Activated naive CD8-positive, alpha-beta T cell treated with anti-CD3 and anti-CD28 coated beads, Interleukin-2, amount 10 ng/mL, durations not matched to agents 7 days and 5 days (primary cell): ENCODE measurements at regions not wholly inside any gene's neighbourhood (a gene's known extent, or its start where the extent isn't known, plus 50 kb on each side); places are given as distances from the start of the nearest gene placed in this dataset.

Experiments
- ATAC-seq: fragments of 150-1000 bp; cut with Tn5 transposase; one replicate; pipeline ENCODE4 v1.10.0; 2021; ENCODE audit warnings: low read depth, moderate library complexity
- POLR2A ChIA-PET: fragments of 350-600 bp; sonication (Branson Sonifier 250); formaldehyde crosslinking; loops from one replicate; lab custom pipeline; 2021; ENCODE audit warnings: antibody characterized with exemption; lab: Charles Lee
- DNase-seq: peaks from one replicate; pipeline ENCODE4 v3.0.0; 2021
- H3K27ac Mint-ChIP-seq: one replicate; pipeline ENCODE4 v1.8.0; 2022; ENCODE audit warnings: mild to moderate bottlenecking, mixed read lengths
- H3K27me3 Mint-ChIP-seq: one replicate; pipeline ENCODE4 v1.8.0; 2022; ENCODE audit warnings: mild to moderate bottlenecking, moderate library complexity, mixed read lengths
- H3K36me3 Mint-ChIP-seq: one replicate; pipeline ENCODE4 v1.8.0; 2021; ENCODE audit warnings: mild to moderate bottlenecking, mixed read lengths
- H3K4me1 Mint-ChIP-seq: one replicate; pipeline ENCODE4 v1.8.0; 2021; ENCODE audit warnings: mixed read lengths
- H3K4me3 Mint-ChIP-seq: one replicate; pipeline ENCODE4 v1.8.0; 2022; ENCODE audit warnings: mild to moderate bottlenecking, moderate library complexity, mixed read lengths
- H3K9me3 Mint-ChIP-seq: one replicate; pipeline ENCODE4 v1.8.0; 2021; ENCODE audit warnings: mixed read lengths

GRCh38 chr5:155260798-155261197, 247.2 kb downstream of the KIF4B start:
- no peaks in the 10 kb centered on the region for H3K9me3 Mint-ChIP-seq
- H3K4me3 Mint-ChIP-seq, result no peak overlapping the region
- H3K4me1 Mint-ChIP-seq, result peaks cover 2% of the 10 kb centered on the region
- H3K27ac Mint-ChIP-seq, result no peak overlapping the region
- ATAC-seq, result no peak
- DNase-seq, result no peak
- no peaks in the 10 kb centered on the region for H3K27me3 Mint-ChIP-seq
- POLR2A ChIA-PET, result no interaction called here
- H3K36me3 Mint-ChIP-seq, result no peaks in the 10 kb centered on the region

GRCh38 chr5:155263381-155263780, 249.8 kb downstream of the KIF4B start:
- ATAC-seq (no peak), DNase-seq (no peak)
- no peaks in the 10 kb centered on the region for H3K36me3 Mint-ChIP-seq
- no peaks in the 10 kb centered on the region for H3K9me3 Mint-ChIP-seq
- POLR2A ChIA-PET, result no interaction called here
- no peak overlapping the region for H3K4me3 Mint-ChIP-seq
- H3K4me1 Mint-ChIP-seq, result peaks cover 2% of the 10 kb centered on the region
- no peak overlapping the region for H3K27ac Mint-ChIP-seq
- H3K27me3 Mint-ChIP-seq, result no peaks in the 10 kb centered on the region

GRCh38 chr5:155264809-155265208, 251.3 kb downstream of the KIF4B start:
- Mint-ChIP-seq H3K27me3 (no peaks in the 10 kb centered on the region), H3K9me3 (no peaks in the 10 kb centered on the region), H3K4me3 (no peak overlapping the region), H3K27ac (no peak overlapping the region), H3K4me1 (no peaks in the 10 kb centered on the region), H3K36me3 (no peaks in the 10 kb centered on the region)
- DNase-seq, result no peak
- POLR2A ChIA-PET, result no interaction called here
- no peak for ATAC-seq

- DNase-seq (no peak), ATAC-seq (no peak)
- no peak overlapping the region for H3K4me3 Mint-ChIP-seq
- no peaks in the 10 kb centered on the region for H3K4me1 Mint-ChIP-seq
- H3K9me3 Mint-ChIP-seq, result no peaks in the 10 kb centered on the region
- H3K27me3 Mint-ChIP-seq, result no peaks in the 10 kb centered on the region
- no peaks in the 10 kb centered on the region for H3K36me3 Mint-ChIP-seq
- POLR2A ChIA-PET, result no interaction called here
- H3K27ac Mint-ChIP-seq, result no peak overlapping the region
Observed at GRCh38 chr5:155268770-155269425, 255.3 kb downstream of the KIF4B start.

- Mint-ChIP-seq H3K27ac (no peak overlapping the region), H3K4me3 (no peak overlapping the region), H3K9me3 (no peaks in the 10 kb centered on the region), H3K4me1 (no peaks in the 10 kb centered on the region), H3K36me3 (no peaks in the 10 kb centered on the region), H3K27me3 (no peaks in the 10 kb centered on the region)
- no peak for DNase-seq
- no peak for ATAC-seq
- POLR2A ChIA-PET, result no interaction called here
Observed at GRCh38 chr5:155270725-155271124, 257.2 kb downstream of the KIF4B start.

GRCh38 chr5:155274484-155274883, 260.9 kb downstream of the KIF4B start:
- POLR2A ChIA-PET, result no interaction called here
- Mint-ChIP-seq H3K9me3 (no peaks in the 10 kb centered on the region), H3K36me3 (no peaks in the 10 kb centered on the region), H3K4me1 (no peaks in the 10 kb centered on the region), H3K4me3 (no peak overlapping the region), H3K27ac (no peak overlapping the region), H3K27me3 (no peaks in the 10 kb centered on the region)
- DNase-seq (no peak), ATAC-seq (no peak)

GRCh38 chr5:155275222-155275621, 261.7 kb downstream of the KIF4B start:
- Mint-ChIP-seq H3K4me3 (no peak overlapping the region), H3K9me3 (no peaks in the 10 kb centered on the region), H3K36me3 (no peaks in the 10 kb centered on the region), H3K4me1 (no peaks in the 10 kb centered on the region), H3K27me3 (no peaks in the 10 kb centered on the region), H3K27ac (no peak overlapping the region)
- POLR2A ChIA-PET, result no interaction called here
- ATAC-seq (no peak), DNase-seq (no peak)

- Mint-ChIP-seq H3K36me3 (no peaks in the 10 kb centered on the region), H3K27me3 (no peaks in the 10 kb centered on the region), H3K9me3 (no peaks in the 10 kb centered on the region), H3K4me1 (no peaks in the 10 kb centered on the region), H3K4me3 (no peak overlapping the region), H3K27ac (no peak overlapping the region)
- DNase-seq (no peak), ATAC-seq (no peak)
- POLR2A ChIA-PET, result no interaction called here
Observed at GRCh38 chr5:155276231-155276630, 262.7 kb downstream of the KIF4B start.

- Mint-ChIP-seq H3K9me3 (no peaks in the 10 kb centered on the region), H3K4me3 (no peak overlapping the region), H3K27ac (no peak overlapping the region), H3K36me3 (no peaks in the 10 kb centered on the region), H3K4me1 (no peaks in the 10 kb centered on the region), H3K27me3 (peaks cover 2% of the 10 kb centered on the region)
- DNase-seq (no peak), ATAC-seq (no peak)
- POLR2A ChIA-PET, result no interaction called here
Observed at GRCh38 chr5:155278532-155278931, 265.0 kb downstream of the KIF4B start.

- H3K4me1 Mint-ChIP-seq, result no peaks in the 10 kb centered on the region
- no peak for ATAC-seq
- H3K36me3 Mint-ChIP-seq, result no peaks in the 10 kb centered on the region
- no peak overlapping the region for H3K27ac Mint-ChIP-seq
- POLR2A ChIA-PET, result no interaction called here
- peaks cover 2% of the 10 kb centered on the region for H3K27me3 Mint-ChIP-seq
- no peak overlapping the region for H3K4me3 Mint-ChIP-seq
- DNase-seq, result no peak
- no peaks in the 10 kb centered on the region for H3K9me3 Mint-ChIP-seq
Observed at GRCh38 chr5:155282503-155283107, 269.1 kb downstream of the KIF4B start.

- Mint-ChIP-seq H3K27ac (no peak overlapping the region), H3K4me3 (no peak overlapping the region), H3K36me3 (no peaks in the 10 kb centered on the region), H3K9me3 (peaks cover 1% of the 10 kb centered on the region), H3K27me3 (peaks cover 2% of the 10 kb centered on the region), H3K4me1 (no peaks in the 10 kb centered on the region)
- ATAC-seq, result no peak
- DNase-seq, result no peak
- POLR2A ChIA-PET, result no interaction called here
Observed at GRCh38 chr5:155285706-155286105, 272.2 kb downstream of the KIF4B start.

GRCh38 chr5:155290937-155291336, 277.4 kb downstream of the KIF4B start:
- Mint-ChIP-seq H3K27me3 (no peaks in the 10 kb centered on the region), H3K27ac (no peak overlapping the region), H3K9me3 (peaks cover 1% of the 10 kb centered on the region), H3K36me3 (no peaks in the 10 kb centered on the region), H3K4me3 (no peak overlapping the region), H3K4me1 (no peaks in the 10 kb centered on the region)
- DNase-seq (no peak), ATAC-seq (no peak)
- POLR2A ChIA-PET, result no interaction called here

GRCh38 chr5:155293605-155294178, 280.1 kb downstream of the KIF4B start:
- H3K4me3 Mint-ChIP-seq, result no peak overlapping the region
- H3K36me3 Mint-ChIP-seq, result no peaks in the 10 kb centered on the region
- POLR2A ChIA-PET, result no interaction called here
- H3K27me3 Mint-ChIP-seq, result no peaks in the 10 kb centered on the region
- no peak for DNase-seq
- peaks cover 1% of the 10 kb centered on the region for H3K9me3 Mint-ChIP-seq
- no peak overlapping the region for H3K27ac Mint-ChIP-seq
- H3K4me1 Mint-ChIP-seq, result no peaks in the 10 kb centered on the region
- no peak for ATAC-seq

- DNase-seq, result no peak
- no peaks in the 10 kb centered on the region for H3K9me3 Mint-ChIP-seq
- H3K4me3 Mint-ChIP-seq, result no peak overlapping the region
- POLR2A ChIA-PET, result no interaction called here
- H3K36me3 Mint-ChIP-seq, result no peaks in the 10 kb centered on the region
- no peaks in the 10 kb centered on the region for H3K4me1 Mint-ChIP-seq
- no peak overlapping the region for H3K27ac Mint-ChIP-seq
- no peaks in the 10 kb centered on the region for H3K27me3 Mint-ChIP-seq
- no peak for ATAC-seq
Observed at GRCh38 chr5:155295111-155295510, 281.6 kb downstream of the KIF4B start.
